ENCODE measurements at regions not wholly inside any gene's neighbourhood (a gene's known extent, or its start where the extent isn't known, plus 50 kb on each side); places are given as distances from the start of the nearest gene placed in this dataset.

DNA sequence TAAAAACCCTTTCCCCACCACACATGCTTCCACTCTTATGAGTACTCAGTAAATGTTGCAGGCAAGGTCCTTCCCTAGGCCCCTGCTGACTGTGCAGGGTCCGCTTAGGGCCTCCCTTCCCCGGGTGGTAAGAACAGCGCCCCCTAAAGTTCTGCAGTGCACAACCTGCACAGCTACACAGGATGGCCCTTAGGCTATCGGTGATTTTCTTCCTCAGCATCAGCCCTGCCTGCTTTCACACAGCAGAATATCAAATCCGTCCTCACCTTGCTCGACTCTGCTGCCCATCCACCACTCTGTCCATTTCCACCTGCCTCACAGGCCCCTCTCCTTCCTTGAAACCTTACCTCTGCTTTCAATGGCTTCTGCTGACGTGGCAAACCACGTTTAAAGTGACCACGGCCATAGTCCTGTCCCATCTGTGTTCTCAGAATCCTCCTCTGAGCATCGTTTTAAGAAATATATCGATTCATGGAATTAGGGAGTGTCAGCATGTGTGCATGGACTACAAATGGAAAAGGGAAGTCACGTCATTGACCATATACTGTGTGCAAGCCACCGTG is 51.4 kb upstream of the TMEM132E start:
- peaks cover 30 to 39% of the 10 kb centered on the region in 2 donors for H3K27me3 Mint-ChIP-seq

DNA sequence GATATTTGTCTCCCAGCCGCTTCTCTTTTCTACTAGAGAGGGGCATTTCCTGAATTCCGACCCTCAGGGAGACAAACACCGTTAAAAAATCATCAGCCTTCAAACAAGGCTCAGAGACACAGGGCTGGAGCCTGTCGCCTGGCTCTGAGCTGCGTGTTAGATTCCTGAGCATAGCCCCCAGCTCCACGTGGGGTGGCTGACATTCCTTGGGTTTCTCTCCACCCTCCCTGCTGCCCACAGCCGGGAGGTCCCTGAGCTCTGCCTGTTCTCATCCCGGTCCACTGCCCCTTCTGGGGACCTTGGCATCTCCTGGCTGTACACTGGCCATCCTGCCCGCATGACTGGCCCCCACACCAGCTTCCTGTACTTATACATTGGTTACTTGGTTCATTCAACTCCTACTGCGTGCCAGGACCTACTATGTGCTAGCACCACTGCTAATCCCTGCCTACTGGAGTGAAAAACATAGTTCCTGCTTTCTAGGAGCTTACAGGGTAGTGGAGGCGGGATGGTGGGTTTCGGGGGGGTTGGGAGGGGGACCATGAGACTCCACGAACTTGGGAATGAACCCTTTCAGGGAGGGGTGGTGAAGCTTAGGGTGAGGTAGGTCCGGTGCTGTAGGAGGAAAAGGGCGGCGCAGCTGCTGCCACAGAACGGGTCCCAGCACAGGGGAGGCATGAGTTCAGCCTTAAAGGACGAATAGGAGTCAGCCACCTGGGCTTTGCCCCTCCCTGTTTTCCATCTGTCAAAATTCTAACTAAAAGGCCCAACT is 52.1 kb upstream of the TMEM132E start:
- Mint-ChIP-seq H3K4me3 (no peak overlapping the region), H3K36me3 (no peaks in the 10 kb centered on the region), H3K27ac (no peak overlapping the region), H3K4me1 (ENCODE audit: low read depth in 2 of 2) (peaks cover 0 to 3% of the 10 kb centered on the region in 2 donors), H3K27me3 (peaks cover 28 to 38% of the 10 kb centered on the region in 2 donors), H3K9me3 (no peaks in the 10 kb centered on the region)
- DNase-seq (ENCODE audit: low spot score) (no peak), ATAC-seq (no peak)

More for the DNA sequence above, 51.4 kb upstream of the TMEM132E start:
- no peak for DNase-seq (ENCODE audit: low spot score)
- Mint-ChIP-seq H3K36me3 (no peaks in the 10 kb centered on the region), H3K4me1 (ENCODE audit: low read depth in 2 of 2) (peaks cover 0 to 3% of the 10 kb centered on the region in 2 donors), H3K4me3 (no peak overlapping the region), H3K27ac (no peak overlapping the region), H3K9me3 (no peaks in the 10 kb centered on the region)
- ATAC-seq: peak in 1 of 2 donors; percentile 43

DNA sequence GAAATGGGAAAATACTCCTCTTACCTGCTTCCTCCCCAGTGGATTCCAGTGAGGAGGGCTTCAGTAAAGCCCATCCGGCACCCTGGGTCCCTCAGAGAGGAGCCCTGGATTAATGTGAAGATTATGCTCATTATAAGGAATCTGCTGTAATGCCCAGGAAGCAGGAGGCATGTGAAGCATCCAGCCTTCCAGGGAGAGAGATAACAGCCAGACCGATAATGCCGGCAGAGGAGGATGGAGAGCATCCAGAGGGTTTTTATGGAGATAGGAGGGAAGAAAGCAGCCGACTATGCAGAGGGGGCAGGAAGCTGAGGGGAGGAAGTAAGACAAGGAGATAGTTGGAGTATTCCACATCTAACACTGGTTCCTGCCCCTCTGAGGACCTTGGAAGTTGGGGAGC is 53.7 kb upstream of the TMEM132E start:
- no peaks in the 10 kb centered on the region for H3K36me3 Mint-ChIP-seq
- H3K27ac Mint-ChIP-seq: no peak overlapping the region
- ATAC-seq (no peak), DNase-seq (ENCODE audit: low spot score) (no peak)
- no peaks in the 10 kb centered on the region for H3K9me3 Mint-ChIP-seq
- H3K4me1 Mint-ChIP-seq (ENCODE audit: low read depth in 2 of 2): peaks cover 0 to 3% of the 10 kb centered on the region in 2 donors
- peaks cover 23 to 25% of the 10 kb centered on the region in 2 donors for H3K27me3 Mint-ChIP-seq
- no peak overlapping the region for H3K4me3 Mint-ChIP-seq

DNA sequence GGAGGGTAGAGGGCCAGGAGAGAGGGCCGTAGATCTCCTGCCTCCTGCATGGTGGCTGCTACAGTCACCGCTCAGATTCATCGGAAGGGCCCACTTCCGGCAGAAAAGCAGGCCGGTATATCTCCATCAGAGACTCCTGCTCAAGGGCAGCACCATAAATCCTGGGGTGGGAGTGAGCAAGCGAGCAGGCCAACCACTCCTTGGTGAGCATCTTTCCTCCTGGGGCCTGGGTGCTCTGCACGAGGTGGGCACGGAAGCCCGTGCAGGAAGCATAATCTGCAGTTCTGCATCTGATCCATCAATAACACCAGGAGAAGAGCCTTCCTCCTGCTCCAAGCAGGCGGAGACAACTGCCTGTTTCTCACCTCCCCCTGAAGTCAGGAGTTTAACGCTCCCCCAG is 57.4 kb upstream of the TMEM132E start:
- no peaks in the 10 kb centered on the region for H3K4me1 Mint-ChIP-seq (ENCODE audit: low read depth in 2 of 2)
- ATAC-seq (no peak), DNase-seq (ENCODE audit: low spot score) (no peak)
- H3K27me3 Mint-ChIP-seq: peaks cover 0 to 3% of the 10 kb centered on the region in 2 donors
- no peak overlapping the region for H3K27ac Mint-ChIP-seq
- no peaks in the 10 kb centered on the region for H3K36me3 Mint-ChIP-seq
- no peak overlapping the region for H3K4me3 Mint-ChIP-seq
- H3K9me3 Mint-ChIP-seq: no peaks in the 10 kb centered on the region

DNA sequence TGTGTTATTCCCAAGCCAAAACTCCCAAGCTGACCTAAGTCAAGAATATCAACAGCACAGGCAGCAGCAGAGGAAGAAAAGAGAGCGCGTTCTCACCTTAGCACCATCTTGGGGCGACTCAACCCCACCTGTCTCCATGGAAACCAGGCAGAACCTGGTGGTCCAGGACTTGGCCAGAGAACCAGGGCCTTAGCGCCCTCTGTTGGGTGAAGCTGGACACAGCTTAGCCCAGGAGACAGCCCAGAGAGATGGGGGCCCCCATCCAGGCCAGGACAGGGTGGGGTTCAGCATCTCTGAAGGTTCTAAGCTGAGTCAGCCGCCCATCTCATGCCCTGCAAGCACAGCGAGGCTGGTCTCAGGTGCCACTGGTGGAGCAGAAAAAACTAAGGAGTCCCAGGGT is 60.1 kb upstream of the TMEM132E start:
- Mint-ChIP-seq H3K9me3 (no peaks in the 10 kb centered on the region), H3K4me3 (no peak overlapping the region)
- DNase-seq (ENCODE audit: low spot score): no peak

DNA sequence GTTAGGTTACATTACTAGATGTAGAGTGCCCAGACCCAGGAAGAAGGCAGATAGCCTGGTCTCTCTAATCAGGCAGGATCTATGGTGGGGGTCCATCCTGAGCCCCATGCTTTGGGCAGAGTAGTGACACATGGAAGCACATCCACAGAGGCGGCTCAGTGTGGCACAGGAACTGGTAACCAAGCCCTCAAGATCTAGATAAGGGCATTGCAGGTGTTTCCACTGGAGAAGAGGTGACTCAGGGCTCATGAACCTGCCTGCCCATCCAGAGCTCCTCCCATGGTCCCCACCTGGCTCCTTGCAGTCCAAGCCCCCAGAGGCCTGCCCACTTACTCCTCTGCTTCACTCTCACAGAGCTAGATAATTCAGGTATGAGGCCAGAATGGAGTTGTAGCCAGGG is 62.0 kb upstream of the TMEM132E start:
- no peak overlapping the region for H3K27ac Mint-ChIP-seq

More for the DNA sequence above, 60.1 kb upstream of the TMEM132E start:
- H3K27ac Mint-ChIP-seq: no peak overlapping the region
- no peaks in the 10 kb centered on the region for H3K4me1 Mint-ChIP-seq (ENCODE audit: low read depth in 2 of 2)
- no peaks in the 10 kb centered on the region for H3K36me3 Mint-ChIP-seq
- peaks cover 6 to 19% of the 10 kb centered on the region in 2 donors for H3K27me3 Mint-ChIP-seq
- ATAC-seq: peak in 1 of 2 donors; percentile 43

DNA sequence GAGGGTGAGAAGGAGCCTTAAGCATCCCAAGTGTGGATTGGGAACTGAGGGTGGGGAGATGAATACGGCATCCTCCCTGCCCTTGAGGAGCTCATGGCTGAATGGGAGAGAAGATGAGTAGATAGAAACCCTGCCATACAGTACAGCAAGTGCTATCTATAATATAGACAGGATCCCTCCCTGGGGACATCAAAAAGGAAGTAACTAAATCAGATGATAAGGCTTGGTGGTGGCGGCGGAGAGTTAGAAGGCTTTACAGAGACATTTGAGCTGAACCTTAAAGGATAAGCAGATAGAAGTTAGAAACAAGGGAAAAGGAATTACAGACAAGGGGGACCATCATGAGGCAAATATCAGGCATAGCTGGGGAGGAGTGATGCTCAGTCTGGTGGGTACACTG is 67.5 kb upstream of the TMEM132E start:
- ATAC-seq (no peak), DNase-seq (ENCODE audit: low spot score) (no peak)
- Mint-ChIP-seq H3K36me3 (no peaks in the 10 kb centered on the region), H3K9me3 (no peaks in the 10 kb centered on the region), H3K27me3 (peaks cover 38 to 62% of the 10 kb centered on the region in 2 donors), H3K4me1 (ENCODE audit: low read depth in 2 of 2) (no peaks in the 10 kb centered on the region), H3K4me3 (no peak overlapping the region), H3K27ac (no peak overlapping the region)

More for the DNA sequence above, 62.0 kb upstream of the TMEM132E start:
- no peaks in the 10 kb centered on the region for H3K36me3 Mint-ChIP-seq
- peaks cover 12 to 19% of the 10 kb centered on the region in 2 donors for H3K27me3 Mint-ChIP-seq
- H3K4me3 Mint-ChIP-seq: no peak overlapping the region
- ATAC-seq (no peak), DNase-seq (ENCODE audit: low spot score) (no peak)
- H3K9me3 Mint-ChIP-seq: no peaks in the 10 kb centered on the region
- no peaks in the 10 kb centered on the region for H3K4me1 Mint-ChIP-seq (ENCODE audit: low read depth in 2 of 2)

DNA sequence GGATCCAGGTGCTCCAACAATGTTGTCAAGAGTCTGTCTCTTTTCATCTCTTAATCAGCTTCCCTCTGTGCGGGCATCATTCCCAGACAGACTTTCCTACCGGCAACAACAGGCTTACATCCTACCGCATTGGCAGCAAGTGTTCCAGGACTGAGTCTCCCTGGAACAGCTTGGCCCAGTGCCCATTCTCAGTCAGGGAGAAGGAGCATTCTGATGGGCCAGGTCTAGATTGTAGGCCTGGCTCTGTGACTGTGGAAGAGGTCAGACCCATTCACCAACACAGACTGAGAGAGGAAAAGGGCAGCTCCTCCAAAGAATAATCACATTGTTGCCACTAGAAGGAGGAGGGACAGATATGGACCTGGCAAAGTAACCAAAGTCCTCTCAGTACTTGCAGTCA is 68.1 kb upstream of the TMEM132E start:
- H3K4me1 Mint-ChIP-seq (ENCODE audit: low read depth in 2 of 2): no peaks in the 10 kb centered on the region
- H3K27me3 Mint-ChIP-seq: peaks cover 40 to 64% of the 10 kb centered on the region in 2 donors
- DNase-seq (ENCODE audit: low spot score): no peak
- H3K9me3 Mint-ChIP-seq: no peaks in the 10 kb centered on the region
- no peak overlapping the region for H3K4me3 Mint-ChIP-seq
- ATAC-seq: no peak
- no peaks in the 10 kb centered on the region for H3K36me3 Mint-ChIP-seq
- no peak overlapping the region for H3K27ac Mint-ChIP-seq

DNA sequence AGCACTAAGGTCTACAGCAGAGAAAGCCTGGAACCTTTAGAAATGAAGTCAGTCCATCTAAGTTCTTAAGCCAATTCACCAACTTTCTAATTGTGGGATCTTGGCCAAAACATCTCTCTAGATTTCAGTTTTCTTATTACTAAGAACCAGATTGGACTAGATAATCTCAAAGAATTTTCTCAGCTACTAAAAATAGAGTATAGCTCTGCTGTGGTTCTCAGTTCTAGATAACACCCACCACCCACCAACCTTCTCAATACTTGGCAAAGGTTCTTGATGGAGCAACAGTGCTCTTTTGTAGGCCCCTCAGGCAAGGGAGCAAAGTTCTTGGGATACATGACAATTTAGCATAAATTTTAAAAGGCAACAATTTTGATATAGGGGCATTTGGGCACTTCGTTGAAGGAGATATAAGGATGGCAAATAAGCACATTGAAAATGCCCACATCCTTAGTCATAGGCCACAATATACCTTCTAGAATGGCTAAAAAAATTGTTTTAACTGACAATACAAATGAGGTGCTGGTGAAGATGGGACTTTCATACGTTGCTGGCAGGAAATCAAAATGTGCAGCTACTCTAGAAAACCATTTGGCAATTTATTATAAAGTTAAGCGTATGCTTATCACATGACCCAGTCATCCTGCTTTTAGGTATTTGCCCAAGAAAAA is 74.4 kb upstream of the TMEM132E start:
- H3K4me1 Mint-ChIP-seq (ENCODE audit: low read depth in 2 of 2): peaks cover 0 to 6% of the 10 kb centered on the region in 2 donors
- H3K9me3 Mint-ChIP-seq: no peaks in the 10 kb centered on the region
- no peak for DNase-seq (ENCODE audit: low spot score)
- H3K27me3 Mint-ChIP-seq: peaks cover 30 to 57% of the 10 kb centered on the region in 2 donors
- no peak overlapping the region for H3K27ac Mint-ChIP-seq
- no peaks in the 10 kb centered on the region for H3K36me3 Mint-ChIP-seq
- no peak overlapping the region for H3K4me3 Mint-ChIP-seq
- ATAC-seq: peak in 1 of 2 donors; percentile 27

DNA sequence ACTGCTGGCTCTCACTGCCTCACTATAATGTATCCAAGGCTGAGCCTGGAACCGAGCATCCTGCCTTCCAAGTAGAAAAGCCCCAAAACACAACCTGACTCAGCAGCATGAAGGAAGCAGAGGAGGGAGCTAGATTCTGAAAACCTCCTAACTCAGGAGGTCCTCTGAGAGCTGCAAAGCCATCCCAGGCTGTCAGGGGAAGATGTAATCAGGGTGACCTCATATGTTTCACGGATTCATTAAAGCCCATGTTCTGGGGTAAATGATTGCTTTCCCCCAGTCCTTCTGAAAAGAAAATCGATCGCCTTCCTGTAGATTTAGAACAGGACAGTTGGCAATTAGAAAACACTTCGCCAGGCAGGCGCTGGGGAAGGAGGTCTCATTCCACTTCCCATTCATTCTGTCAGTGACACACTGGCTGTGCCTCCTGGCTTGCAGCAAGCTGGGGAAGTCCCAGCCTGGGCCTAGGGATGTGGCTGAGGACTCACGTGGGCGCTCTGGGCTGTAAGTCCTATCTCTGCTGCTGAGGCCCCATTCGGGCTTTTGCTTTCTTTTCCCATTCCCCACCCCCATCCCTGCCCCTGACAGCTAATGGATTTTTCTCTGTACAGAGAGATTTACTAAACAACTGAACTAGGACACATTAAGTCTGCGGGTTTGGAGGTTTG is 75.7 kb upstream of the TMEM132E start:
- Mint-ChIP-seq H3K27me3 (peaks cover 25 to 47% of the 10 kb centered on the region in 2 donors), H3K9me3 (no peaks in the 10 kb centered on the region), H3K4me3 (no peak overlapping the region), H3K4me1 (ENCODE audit: low read depth in 2 of 2) (peaks cover 0 to 6% of the 10 kb centered on the region in 2 donors), H3K36me3 (no peaks in the 10 kb centered on the region), H3K27ac (no peak overlapping the region)
- DNase-seq (ENCODE audit: low spot score) (no peak), ATAC-seq (peak in 1 of 2 donors; percentile 37)

DNA sequence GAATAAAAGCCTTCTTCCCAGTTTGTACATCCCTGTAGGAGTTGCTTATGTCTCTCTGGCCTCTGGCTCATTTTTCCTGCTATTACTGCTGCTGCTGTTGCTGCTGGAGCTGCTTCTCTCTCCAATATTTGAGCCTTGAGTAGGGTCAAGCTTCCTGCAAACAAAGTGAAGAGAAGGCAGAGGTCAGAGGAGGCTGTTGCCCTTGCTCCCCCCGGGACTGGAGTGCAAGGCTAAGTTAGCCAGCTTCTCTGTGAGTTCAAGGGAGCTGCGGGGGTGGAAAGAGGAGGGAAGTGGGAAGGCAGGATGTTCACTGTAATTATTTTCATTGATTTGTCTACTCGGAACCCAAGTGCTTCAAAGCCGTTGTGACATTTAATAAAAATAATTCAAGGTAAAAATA is 77.0 kb upstream of the TMEM132E start:
- Mint-ChIP-seq H3K4me3 (no peak overlapping the region), H3K27ac (no peak overlapping the region), H3K36me3 (no peaks in the 10 kb centered on the region), H3K27me3 (peaks cover 23 to 40% of the 10 kb centered on the region in 2 donors), H3K4me1 (ENCODE audit: low read depth in 2 of 2) (peaks cover 0 to 6% of the 10 kb centered on the region in 2 donors), H3K9me3 (no peaks in the 10 kb centered on the region)
- DNase-seq (ENCODE audit: low spot score) (no peak), ATAC-seq (no peak)

DNA sequence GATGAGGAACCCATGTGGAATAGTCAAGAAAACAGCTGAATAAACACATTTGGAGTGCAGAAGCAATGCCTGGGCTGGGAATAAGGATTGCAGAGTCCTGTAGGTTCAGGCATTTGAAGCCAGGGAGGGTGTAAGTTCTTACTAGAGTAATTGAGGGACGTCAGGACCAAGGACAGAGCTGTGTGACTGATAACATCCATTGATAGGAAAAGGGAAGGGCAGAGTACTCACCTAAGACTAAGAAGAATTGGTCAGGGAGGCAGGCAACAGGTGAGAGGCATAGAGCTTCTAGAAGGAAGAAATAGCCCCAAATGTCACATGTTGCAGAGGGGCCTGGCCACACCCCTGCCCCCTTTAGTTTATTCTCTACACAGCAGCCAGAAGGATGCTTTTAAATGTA is 79.8 kb upstream of the TMEM132E start:
- ATAC-seq: peak in 1 of 2 donors; percentile 43
- Mint-ChIP-seq H3K27me3 (peaks cover 13 to 30% of the 10 kb centered on the region in 2 donors), H3K4me3 (no peak overlapping the region)

DNA sequence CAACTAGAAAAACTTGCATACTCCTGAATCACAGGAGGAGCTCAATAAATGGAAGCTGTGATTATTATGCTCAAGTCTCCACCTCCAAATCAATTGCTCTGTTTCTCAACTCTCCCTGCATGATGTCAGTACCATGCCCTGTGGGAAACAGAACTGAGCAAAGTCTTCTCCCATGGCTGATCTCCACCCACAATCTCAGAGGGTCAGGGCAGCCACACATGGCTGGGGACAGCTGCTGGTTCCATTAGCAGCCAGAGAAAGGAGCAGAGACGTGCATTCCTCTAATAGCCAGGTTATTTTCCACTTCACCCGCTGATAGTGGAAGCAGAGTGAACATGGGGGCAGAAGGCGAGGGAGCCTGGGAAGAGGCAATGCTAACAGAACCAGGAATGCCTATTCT is 85.5 kb upstream of the TMEM132E start:
- DNase-seq (ENCODE audit: low spot score): no peak
- H3K9me3 Mint-ChIP-seq: no peaks in the 10 kb centered on the region
- H3K4me3 Mint-ChIP-seq: no peak overlapping the region
- H3K36me3 Mint-ChIP-seq: no peaks in the 10 kb centered on the region
- H3K4me1 Mint-ChIP-seq (ENCODE audit: low read depth in 2 of 2): peaks cover 0 to 2% of the 10 kb centered on the region in 2 donors
- peaks cover 27 to 30% of the 10 kb centered on the region in 2 donors for H3K27me3 Mint-ChIP-seq
- ATAC-seq: no peak
- H3K27ac Mint-ChIP-seq: no peak overlapping the region

More for the DNA sequence above, 79.8 kb upstream of the TMEM132E start:
- Mint-ChIP-seq H3K4me1 (ENCODE audit: low read depth in 2 of 2) (peaks cover 0 to 2% of the 10 kb centered on the region in 2 donors), H3K36me3 (no peaks in the 10 kb centered on the region), H3K9me3 (no peaks in the 10 kb centered on the region), H3K27ac (no peak overlapping the region)
- no peak for DNase-seq (ENCODE audit: low spot score)

All from natural killer cell treated with Interleukin-12 subunit alpha and Interleukin-12 subunit beta and Interleukin-15 and Interleukin-18, amount 100 ng/mL, for 72 hours (primary cell).